K562 (cell line): ENCODE measurements at regions not wholly inside any gene's neighbourhood (a gene's known extent, or its start where the extent isn't known, plus 50 kb on each side); places are given as distances from the start of the nearest gene placed in this dataset.

Source experiments
- HOXB6 ChIP-seq: fragments of 250-450 bp; sonication (Bioruptor Pico); IDR thresholded peaks from 2 replicates; pipeline ENCODE4 v1.5.1; 2022; ENCODE audit warnings: mild to moderate bottlenecking, borderline replicate concordance
- TF ChIP-seq, protein P1 (sequence below): fragments of 200-600 bp; sonication (generic); IDR thresholded peaks from one replicate; pipeline ENCODE4 v1.6.1; 2012; ENCODE audit warnings: mild to moderate bottlenecking, low read depth, low read length, inconsistent platforms

GRCh38 chr5:13533833-13534232 lies 410.7 kb downstream of the DNAH5 start (continued):
- TF ChIP-seq, protein P1, sequence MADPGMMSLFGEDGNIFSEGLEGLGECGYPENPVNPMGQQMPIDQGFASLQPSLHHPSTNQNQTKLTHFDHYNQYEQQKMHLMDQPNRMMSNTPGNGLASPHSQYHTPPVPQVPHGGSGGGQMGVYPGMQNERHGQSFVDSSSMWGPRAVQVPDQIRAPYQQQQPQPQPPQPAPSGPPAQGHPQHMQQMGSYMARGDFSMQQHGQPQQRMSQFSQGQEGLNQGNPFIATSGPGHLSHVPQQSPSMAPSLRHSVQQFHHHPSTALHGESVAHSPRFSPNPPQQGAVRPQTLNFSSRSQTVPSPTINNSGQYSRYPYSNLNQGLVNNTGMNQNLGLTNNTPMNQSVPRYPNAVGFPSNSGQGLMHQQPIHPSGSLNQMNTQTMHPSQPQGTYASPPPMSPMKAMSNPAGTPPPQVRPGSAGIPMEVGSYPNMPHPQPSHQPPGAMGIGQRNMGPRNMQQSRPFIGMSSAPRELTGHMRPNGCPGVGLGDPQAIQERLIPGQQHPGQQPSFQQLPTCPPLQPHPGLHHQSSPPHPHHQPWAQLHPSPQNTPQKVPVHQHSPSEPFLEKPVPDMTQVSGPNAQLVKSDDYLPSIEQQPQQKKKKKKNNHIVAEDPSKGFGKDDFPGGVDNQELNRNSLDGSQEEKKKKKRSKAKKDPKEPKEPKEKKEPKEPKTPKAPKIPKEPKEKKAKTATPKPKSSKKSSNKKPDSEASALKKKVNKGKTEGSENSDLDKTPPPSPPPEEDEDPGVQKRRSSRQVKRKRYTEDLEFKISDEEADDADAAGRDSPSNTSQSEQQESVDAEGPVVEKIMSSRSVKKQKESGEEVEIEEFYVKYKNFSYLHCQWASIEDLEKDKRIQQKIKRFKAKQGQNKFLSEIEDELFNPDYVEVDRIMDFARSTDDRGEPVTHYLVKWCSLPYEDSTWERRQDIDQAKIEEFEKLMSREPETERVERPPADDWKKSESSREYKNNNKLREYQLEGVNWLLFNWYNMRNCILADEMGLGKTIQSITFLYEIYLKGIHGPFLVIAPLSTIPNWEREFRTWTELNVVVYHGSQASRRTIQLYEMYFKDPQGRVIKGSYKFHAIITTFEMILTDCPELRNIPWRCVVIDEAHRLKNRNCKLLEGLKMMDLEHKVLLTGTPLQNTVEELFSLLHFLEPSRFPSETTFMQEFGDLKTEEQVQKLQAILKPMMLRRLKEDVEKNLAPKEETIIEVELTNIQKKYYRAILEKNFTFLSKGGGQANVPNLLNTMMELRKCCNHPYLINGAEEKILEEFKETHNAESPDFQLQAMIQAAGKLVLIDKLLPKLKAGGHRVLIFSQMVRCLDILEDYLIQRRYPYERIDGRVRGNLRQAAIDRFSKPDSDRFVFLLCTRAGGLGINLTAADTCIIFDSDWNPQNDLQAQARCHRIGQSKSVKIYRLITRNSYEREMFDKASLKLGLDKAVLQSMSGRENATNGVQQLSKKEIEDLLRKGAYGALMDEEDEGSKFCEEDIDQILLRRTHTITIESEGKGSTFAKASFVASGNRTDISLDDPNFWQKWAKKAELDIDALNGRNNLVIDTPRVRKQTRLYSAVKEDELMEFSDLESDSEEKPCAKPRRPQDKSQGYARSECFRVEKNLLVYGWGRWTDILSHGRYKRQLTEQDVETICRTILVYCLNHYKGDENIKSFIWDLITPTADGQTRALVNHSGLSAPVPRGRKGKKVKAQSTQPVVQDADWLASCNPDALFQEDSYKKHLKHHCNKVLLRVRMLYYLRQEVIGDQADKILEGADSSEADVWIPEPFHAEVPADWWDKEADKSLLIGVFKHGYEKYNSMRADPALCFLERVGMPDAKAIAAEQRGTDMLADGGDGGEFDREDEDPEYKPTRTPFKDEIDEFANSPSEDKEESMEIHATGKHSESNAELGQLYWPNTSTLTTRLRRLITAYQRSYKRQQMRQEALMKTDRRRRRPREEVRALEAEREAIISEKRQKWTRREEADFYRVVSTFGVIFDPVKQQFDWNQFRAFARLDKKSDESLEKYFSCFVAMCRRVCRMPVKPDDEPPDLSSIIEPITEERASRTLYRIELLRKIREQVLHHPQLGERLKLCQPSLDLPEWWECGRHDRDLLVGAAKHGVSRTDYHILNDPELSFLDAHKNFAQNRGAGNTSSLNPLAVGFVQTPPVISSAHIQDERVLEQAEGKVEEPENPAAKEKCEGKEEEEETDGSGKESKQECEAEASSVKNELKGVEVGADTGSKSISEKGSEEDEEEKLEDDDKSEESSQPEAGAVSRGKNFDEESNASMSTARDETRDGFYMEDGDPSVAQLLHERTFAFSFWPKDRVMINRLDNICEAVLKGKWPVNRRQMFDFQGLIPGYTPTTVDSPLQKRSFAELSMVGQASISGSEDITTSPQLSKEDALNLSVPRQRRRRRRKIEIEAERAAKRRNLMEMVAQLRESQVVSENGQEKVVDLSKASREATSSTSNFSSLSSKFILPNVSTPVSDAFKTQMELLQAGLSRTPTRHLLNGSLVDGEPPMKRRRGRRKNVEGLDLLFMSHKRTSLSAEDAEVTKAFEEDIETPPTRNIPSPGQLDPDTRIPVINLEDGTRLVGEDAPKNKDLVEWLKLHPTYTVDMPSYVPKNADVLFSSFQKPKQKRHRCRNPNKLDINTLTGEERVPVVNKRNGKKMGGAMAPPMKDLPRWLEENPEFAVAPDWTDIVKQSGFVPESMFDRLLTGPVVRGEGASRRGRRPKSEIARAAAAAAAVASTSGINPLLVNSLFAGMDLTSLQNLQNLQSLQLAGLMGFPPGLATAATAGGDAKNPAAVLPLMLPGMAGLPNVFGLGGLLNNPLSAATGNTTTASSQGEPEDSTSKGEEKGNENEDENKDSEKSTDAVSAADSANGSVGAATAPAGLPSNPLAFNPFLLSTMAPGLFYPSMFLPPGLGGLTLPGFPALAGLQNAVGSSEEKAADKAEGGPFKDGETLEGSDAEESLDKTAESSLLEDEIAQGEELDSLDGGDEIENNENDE: no peak
- no peak for TF ChIP-seq HOXB6 (CRISPR knock-in tag)
